Ishikawa (cell line): ENCODE measurements at regions not wholly inside any gene's neighbourhood (a gene's known extent, or its start where the extent isn't known, plus 50 kb on each side); places are given as distances from the start of the nearest gene placed in this dataset.

Experiments
- CEBPB ChIP-seq: IDR thresholded peaks from 2 replicates; pipeline ENCODE4 v1.6.1; 2012
- EGR1 ChIP-seq: IDR thresholded peaks from 2 replicates; pipeline ENCODE4 v1.6.1; 2012
- EP300 ChIP-seq: IDR thresholded peaks from 2 replicates; pipeline ENCODE4 v1.6.1; 2012; ENCODE audit warnings: borderline replicate concordance
- RAD21 ChIP-seq: IDR thresholded peaks from 2 replicates; pipeline ENCODE4 v1.6.1; 2012; ENCODE audit warnings: low read depth
- TAF1 ChIP-seq: IDR thresholded peaks from 2 replicates; pipeline ENCODE4 v1.6.1; 2012; ENCODE audit warnings: low read depth, mild to moderate bottlenecking
- TCF12 ChIP-seq: IDR thresholded peaks from 2 replicates; pipeline ENCODE4 v1.6.1; 2012; ENCODE audit warnings: low read depth
- TF ChIP-seq, protein P1 (sequence below): IDR thresholded peaks from 2 replicates; pipeline ENCODE4 v1.6.1; 2012
- TF ChIP-seq, protein P2 (sequence below): IDR thresholded peaks from 2 replicates; pipeline ENCODE4 v1.6.1; 2012; ENCODE audit warnings: low read depth, mild to moderate bottlenecking
- TF ChIP-seq, protein P3 (sequence below): IDR thresholded peaks from 2 replicates; pipeline ENCODE4 v1.6.1; 2012

DNA sequence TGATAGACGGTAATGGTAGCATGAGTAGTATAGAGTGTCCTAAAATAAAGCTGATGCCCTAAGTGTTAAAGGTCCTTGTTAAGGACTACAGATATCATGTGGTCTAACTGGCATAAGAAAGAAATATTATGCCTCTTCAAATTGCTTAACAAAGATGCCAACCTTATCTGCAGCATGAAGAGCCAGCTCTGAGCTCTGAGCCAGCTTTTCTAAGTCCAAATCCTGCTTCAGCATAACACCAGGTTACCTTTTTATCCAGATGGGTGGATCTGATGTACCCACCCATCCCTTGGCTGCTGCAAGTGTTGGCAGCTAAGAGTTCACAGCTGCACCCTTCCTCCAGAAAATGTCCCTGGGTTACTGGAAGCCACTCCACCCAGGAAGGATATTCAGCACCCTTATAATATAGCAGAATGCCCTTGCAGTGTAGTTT, 83.8 kb downstream of the TENT5A start:
- no peak for TF ChIP-seq EP300
- TF ChIP-seq RAD21, result no peak
- TF ChIP-seq TCF12, result no peak
- TF ChIP-seq, protein P1, sequence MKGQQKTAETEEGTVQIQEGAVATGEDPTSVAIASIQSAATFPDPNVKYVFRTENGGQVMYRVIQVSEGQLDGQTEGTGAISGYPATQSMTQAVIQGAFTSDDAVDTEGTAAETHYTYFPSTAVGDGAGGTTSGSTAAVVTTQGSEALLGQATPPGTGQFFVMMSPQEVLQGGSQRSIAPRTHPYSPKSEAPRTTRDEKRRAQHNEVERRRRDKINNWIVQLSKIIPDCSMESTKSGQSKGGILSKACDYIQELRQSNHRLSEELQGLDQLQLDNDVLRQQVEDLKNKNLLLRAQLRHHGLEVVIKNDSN, result no peak
- TF ChIP-seq, protein P2, sequence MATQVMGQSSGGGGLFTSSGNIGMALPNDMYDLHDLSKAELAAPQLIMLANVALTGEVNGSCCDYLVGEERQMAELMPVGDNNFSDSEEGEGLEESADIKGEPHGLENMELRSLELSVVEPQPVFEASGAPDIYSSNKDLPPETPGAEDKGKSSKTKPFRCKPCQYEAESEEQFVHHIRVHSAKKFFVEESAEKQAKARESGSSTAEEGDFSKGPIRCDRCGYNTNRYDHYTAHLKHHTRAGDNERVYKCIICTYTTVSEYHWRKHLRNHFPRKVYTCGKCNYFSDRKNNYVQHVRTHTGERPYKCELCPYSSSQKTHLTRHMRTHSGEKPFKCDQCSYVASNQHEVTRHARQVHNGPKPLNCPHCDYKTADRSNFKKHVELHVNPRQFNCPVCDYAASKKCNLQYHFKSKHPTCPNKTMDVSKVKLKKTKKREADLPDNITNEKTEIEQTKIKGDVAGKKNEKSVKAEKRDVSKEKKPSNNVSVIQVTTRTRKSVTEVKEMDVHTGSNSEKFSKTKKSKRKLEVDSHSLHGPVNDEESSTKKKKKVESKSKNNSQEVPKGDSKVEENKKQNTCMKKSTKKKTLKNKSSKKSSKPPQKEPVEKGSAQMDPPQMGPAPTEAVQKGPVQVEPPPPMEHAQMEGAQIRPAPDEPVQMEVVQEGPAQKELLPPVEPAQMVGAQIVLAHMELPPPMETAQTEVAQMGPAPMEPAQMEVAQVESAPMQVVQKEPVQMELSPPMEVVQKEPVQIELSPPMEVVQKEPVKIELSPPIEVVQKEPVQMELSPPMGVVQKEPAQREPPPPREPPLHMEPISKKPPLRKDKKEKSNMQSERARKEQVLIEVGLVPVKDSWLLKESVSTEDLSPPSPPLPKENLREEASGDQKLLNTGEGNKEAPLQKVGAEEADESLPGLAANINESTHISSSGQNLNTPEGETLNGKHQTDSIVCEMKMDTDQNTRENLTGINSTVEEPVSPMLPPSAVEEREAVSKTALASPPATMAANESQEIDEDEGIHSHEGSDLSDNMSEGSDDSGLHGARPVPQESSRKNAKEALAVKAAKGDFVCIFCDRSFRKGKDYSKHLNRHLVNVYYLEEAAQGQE, result no peak
- TF ChIP-seq, protein P3, sequence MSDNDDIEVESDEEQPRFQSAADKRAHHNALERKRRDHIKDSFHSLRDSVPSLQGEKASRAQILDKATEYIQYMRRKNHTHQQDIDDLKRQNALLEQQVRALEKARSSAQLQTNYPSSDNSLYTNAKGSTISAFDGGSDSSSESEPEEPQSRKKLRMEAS, result no peak
- no peak for TF ChIP-seq EGR1
- no peak for TF ChIP-seq TAF1
- TF ChIP-seq CEBPB, result no peak
